NCI-H187 treated with DMSO at 0.1 percent for 48 hours (cell line): ENCODE measurements at regions not wholly inside any gene's neighbourhood (a gene's known extent, or its start where the extent isn't known, plus 50 kb on each side); places are given as distances from the start of the nearest gene placed in this dataset.

ENCODE experiments used
- DNase-seq: peaks from one replicate; lab custom pipeline; 2025; lab: John Stamatoyannopoulos, UW

DNA sequence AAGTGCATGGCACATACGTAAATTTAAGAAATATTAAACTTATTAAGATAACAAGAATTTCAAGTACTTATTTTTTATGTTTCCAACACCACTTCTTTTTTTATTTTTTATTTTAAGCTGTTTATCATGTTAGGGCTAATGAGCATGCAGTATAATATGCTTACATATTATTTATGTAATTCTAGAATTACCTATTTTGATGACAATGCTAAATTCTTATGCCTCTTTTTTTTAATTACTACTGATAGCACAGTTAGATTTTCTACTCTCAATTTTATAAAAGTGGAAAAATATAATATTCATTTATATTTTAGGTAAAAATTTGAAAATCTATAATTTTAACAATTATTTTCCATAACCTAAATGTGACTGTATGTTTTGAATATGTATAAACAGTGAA is 713.0 kb downstream of the MRPL39 start:
- DNase-seq: no peak

DNA sequence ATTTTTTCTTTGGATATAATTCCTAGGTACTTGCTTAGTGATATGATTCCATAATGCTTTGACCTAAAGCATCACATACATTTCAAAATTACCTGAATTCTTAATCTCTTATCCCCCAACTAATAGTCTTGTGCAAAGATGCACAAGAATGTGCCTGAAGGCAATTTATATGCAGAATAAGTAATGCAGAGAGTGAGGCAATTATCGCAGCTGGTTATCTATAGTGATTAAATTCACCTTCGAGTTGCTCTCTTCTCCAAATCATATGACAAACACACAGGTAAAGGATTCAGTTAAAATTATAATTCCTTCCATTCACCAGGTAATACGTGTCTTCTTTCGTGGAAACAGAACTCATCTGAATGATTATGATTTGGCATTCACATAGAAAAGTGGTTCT is 717.3 kb downstream of the MRPL39 start:
- no peak for DNase-seq

DNA sequence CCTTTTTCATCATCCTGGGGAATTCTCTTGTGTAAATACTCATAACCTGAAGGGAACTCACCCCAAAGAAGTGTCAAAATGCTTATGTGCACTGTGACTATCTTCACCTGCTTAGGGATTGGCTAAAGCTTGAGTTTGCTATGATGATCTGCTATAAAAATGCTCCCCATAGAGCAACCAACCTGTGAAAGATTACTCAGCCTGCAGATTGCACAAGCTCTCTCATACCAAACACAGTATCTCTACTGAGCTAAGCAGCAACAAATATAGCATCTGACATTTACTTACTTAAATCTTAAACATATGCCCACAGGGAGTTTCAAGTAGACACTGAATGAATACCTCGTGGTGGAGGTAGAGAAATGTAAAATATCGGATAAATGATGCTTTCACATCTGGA is 725.8 kb downstream of the MRPL39 start:
- DNase-seq: no peak

DNA sequence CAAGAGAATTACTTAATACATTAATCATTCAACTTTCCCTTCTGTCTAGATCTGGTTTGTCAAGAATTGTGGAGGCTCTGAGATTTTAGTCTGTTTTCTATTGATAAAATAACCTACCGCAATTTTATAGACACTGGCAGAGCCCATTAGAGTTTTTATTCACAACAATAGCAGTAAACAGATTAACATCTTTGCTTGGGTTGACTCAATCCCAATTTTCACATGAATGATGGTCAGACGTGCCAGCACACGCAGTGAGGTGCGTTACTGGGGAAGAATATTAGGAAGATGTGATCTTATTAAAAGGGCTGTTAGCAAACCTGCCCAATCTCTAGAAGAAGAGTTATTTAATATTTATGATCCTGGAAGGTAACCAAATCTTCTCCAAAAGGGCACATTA is 736.6 kb downstream of the MRPL39 start:
- no peak for DNase-seq

DNA sequence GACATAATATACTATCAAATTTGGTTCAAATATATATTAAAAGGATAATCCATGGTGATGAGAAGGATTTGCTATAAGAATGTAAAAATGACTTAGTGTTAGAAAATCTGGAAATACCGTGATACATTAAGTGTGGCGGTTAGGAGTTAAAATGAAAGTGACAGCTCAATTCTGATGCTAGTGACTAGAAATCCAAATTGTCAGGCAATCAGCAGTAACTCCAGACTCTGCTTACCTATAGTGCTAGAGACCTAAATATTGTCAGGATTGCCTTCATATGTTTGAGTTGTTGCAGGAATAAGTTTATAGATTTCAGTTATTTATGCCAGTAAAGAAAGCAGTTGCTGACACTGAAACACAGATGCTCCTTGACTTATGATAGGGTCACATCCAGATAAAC is 737.4 kb downstream of the MRPL39 start:
- no peak for DNase-seq

DNA sequence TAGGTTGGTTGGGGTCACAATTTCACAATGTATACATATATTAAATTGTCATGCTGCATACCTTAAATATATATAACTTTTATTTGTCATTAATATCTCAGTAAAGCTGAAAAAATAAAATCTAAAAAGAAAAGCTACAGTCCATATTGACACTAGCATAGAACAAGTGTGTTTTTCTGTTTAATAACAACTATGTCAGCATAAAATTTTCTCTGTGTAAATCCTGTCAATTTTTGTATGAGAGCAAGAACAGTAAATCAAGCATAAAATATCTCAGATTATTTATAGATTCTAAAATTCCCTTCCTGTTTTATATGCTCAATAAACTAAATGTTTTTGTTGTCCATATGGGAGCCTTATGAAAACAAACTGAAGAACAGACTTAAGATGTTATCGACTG is 739.2 kb downstream of the MRPL39 start:
- no peak for DNase-seq

DNA sequence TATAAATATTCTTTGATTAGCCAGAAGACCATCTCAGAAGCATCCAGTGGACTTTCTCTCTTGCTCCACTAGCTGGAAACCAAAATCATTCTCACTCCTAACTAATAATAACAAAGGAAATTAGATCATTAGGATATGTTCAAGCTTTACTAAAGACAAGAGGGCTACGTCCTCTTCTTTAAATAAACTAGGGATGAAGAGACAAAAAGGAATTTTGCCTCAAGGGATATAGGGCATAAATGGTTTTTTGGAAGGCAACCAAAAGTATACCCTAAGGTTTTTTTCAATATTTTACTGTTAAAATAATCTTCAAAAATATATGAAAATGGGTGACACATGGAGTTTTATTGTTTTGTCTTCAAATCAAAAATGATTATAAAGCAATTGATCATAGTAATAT is 745.8 kb downstream of the MRPL39 start:
- DNase-seq: no peak

DNA sequence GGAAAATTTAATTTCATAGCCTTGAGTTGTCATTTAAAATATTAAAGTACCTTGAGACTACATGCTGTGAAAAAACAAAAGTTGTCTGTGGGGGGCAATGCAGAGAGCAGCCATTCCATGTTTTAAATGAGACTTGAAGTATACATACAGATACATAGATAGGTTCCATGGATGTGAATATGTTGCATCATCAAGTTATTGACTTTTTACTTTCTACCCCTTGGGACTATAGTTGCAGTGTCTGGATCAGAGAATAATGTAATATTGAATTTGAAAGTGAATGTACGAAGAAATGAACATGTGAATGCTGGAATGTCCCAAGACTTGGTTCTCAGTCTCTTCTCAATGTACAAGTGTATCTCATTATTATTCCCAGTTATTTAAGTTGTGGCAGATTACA is 751.0 kb downstream of the MRPL39 start:
- DNase-seq: no peak

DNA sequence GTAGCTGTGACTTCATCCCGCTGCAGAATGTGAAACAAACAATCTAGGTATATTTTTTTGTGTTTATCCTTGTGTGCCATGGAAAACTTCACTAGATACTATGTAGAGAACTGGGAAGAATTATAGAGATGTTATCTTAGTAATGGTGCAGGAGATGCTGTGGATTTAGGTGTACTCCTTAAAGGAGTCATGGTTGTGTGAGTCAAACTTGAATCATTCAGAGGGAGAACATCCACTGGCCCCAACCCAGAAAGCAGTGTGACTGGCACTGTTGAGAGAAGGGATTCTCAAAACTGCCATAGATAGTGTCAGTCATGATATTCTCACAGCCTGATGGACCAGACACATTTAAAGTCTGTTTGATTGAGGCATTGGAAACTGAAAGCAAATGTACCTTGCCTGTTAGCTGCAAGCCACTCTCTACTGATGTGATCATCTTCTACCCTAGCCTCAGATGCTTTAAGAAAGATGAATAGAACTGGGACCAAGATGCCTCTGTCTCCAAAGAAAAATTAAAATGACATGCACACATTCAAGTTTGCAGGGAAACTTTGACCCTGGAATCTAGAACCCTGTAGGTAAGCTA is 754.6 kb downstream of the MRPL39 start:
- DNase-seq: no peak

DNA sequence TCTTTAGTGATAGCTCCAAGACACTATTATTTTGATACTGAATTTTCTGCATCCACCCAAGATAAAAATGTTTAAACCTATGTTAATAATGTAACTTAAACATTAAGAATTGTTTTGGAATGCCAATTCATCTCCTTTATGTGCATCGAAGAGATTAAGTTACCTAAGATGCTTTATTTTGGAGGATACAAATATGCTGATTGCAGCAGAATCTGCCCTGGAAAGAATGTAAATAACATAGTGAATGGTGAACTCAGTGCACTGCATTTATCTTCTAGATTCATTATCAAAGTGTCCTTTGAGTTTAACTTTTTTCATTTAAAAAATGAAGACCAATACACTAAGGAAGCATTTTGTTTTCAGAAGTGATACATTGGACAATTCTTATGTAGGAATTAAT is 757.2 kb downstream of the MRPL39 start:
- DNase-seq: no peak

DNA sequence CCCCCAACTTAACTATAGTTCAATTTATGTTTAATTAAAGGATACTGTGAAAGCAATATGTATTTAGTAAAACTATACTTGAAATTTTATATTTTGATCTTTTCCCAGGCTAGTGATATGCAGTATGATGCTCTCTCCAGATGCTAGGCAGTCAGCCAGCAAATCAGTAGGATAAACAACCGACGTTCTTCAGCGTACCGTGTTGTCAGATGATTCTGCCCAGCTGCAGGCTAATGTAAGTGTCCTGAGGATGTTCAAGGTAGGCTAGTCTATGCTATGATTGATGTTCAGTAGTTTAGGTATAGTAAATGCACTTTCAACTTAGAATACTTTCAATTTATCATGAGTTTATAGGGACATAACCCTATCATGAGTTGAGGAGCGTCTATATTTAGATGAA is 762.6 kb downstream of the MRPL39 start:
- DNase-seq: no peak

DNA sequence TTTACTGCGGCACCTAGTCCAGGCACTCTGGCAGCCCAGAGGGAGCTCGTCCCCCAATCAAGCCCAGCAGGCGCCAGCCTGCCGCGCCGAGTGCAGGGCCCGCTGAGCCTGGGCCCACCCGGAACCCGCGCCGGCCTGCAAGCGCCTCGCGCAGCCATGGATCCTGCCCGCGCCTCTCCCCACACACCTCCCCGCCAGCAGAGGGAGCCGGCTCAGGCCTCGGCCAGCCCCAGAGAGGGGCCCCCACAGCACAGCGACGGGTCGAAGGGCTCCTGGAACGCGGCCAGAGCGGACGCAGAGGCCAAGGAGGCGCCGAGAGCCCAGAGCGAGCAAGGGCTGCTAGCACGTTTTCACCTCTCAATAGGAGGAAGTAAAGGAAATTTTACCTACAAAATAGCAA is 767.0 kb downstream of the MRPL39 start:
- DNase-seq: no peak

DNA sequence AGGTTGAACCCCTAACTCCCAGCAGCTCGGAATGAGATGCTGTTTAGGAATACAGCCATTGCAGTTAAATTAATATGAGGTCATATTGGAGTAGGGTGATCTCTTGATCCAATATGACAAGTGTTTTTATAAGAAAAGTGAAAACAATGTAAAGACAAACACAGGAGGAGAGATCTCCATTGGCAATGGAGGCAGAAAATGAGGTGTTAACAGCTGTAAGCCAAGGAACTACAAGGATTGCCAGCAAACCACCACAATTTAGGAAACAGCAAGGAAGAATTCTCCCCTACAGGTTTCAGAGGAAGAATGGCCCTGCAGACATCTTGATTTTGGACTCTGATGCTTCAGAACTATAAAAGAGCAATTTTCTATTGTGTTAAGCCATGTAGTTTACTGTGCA is 774.3 kb downstream of the MRPL39 start:
- no peak for DNase-seq

DNA sequence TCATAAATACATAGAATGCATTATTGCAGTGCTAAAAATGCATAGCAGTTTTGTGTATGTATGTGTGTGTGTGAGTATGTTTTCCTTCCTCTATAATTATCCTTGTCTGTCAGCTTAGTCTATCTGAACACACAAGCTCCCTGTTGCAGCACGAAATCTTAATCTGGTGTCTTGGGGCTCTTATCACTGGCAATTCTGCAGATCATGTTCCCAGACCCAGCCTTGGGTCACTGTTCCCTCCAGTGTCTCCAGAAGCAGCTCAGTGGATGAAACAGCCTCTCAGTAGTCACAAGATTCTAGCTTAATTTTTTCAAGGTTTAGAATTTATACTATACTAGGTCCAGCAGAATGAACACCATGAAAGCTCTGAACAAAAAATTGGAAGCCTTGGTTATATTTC is 777.9 kb downstream of the MRPL39 start:
- DNase-seq: no peak

DNA sequence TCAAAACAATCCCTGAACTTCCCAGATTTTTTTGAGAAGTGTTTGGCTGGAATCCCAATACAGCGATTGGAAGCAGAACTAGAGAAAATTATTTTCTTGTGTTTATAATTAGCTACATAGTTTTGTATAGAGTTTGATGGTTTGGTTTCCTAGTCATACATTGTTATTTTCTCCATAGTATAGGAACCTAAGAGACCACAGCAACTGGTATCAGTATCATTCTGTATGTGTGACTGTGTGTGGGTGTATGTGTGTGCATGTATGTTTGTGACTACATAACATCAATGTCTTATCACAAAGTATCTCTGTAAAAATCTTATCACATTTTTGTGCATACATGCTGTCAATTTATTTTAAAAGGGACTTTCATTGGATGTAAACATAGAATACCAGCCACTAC is 780.5 kb downstream of the MRPL39 start:
- DNase-seq: no peak

DNA sequence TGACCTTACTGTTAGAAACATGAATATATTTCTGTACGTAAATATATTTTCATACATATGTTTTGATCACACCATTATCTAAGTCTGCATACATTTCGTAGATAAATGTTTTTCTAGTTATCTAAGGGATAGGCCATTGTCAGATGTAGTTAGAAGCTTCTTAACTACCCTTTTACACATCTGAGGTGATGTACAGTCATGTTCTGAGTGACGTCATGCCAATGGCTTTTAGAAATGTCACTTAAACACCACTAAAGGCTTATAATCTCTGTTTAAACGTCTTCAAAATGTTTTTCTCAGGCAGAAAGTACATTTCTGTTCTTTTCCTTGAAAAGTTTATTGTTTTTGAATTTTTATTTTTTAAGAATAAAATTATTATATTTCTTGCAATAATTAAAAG is 781.9 kb downstream of the MRPL39 start:
- DNase-seq: no peak

DNA sequence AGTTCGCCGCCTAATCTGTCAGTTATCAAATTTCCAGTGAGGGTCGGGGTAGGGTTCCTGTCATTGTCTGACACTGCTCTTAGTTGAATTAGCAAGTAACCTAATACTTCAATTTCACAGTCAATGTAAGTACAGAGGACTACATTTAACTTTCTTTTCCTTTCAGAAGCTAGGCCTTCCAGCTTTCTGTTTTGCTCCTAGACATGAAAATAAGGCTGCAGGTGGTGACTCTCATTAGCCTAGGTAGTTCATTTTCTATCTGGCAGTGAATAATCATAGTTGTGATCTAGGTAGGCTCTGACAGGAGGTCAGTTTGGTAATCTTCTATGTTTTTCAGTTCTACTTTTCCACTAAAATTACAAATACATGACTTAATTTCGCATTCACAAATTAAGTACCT is 783.1 kb downstream of the MRPL39 start:
- DNase-seq: no peak

DNA sequence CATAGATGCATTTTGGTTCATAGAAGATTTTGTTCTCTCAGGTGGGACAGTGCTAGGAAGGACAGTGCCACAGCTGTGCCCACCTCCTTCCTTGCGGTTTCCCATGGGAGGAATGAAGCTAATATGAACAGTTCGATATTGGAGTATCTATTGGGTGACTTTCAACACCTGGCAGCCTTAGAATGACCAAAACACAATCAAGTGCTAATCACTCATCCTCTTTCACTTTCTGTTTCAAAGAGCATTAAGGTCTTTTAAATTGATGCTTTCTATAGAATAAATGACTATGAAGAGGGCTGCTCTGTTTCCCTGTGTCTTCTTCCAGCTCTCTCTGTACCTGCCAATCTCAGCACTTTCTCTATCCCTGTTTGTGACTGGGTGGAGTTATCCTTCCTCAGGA is 784.0 kb downstream of the MRPL39 start:
- DNase-seq: no peak

DNA sequence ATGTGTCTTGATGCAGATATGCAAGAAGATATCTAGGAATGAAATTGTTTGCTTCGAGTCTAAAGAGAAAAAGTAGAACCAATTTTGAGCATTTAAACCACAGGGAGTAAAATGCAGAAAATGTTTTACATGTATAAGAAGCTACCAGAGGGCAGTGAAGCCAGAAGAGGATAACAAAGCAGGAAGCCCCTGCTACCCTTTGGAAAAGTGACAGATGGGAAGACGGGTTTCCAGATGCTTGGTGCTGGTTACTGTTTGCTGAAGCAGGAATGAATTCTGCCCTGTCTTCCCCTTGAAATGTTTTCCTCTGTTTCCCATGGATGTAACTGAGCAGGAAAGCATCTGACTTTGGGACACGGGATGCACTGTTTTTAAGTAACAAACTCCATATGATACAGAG is 822.2 kb downstream of the MRPL39 start:
- DNase-seq: no peak

DNA sequence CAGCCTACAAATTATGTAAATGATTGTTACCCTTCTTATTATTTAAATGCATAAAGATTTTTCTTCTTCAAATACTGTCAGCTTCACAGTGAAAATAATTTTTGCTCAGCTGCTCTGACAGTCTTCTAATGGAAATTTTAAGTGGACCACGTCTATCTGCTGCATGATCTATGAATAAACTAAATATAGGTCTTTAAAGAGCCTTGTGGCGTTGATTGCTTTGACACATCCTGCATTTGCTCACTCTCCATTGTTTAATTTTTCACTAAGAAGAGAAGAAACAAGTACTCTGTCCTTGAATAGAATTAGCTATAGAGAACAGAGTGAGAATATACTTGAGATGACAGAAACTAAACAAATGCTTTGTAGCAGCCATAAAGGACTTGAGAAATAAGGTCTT is 826.1 kb downstream of the MRPL39 start:
- no peak for DNase-seq

DNA sequence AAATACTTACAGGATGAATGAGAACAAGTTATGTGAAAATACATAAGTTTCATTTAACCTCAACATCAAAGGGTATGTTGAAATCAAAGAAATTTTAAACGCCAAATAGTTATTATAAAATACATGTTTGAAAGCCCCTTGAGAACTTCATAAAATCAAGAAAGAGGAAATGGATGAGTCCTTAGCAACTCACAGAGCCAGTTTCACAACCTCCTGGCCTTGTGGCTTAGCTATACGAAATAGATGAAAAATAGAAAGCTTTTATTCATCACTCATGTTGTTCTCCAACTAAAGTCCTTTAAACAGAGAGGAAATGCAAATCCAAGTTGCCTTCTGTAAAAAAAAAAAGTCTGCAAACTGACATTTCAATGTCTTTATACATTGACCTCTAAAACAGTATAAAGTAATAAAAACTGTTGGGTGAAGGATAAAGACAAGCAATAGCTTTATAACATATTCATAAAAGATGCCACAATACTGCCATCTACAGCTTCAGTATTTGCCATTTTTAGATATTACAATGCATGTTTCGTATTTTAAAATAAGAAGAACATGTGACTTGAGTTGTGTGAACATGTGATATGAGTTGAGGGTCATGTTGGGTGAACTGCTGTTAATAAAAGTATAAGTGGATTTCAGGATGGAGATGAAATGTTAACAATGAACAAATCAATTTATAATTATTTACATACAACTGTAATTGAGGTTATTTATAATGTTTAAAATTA is 847.8 kb downstream of the MRPL39 start:
- no peak for DNase-seq

DNA sequence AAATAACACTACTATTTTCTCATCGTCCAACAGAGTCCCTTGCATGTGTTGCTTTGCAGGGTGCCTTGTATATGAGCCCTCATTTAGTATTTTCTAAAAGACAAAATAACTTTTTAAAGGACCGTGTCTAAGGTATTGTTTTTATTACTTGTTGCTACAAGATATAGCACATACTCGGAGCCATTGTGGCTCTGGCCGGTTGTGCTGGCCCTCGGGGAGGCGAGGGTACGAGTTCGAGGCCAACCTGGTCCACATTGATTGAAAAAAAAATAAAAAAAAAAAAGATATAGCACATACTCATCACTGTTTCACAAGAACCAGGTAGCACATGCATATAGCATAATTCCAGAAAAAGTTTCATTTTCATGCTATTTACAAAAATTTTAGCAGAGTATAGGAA is 869.2 kb downstream of the MRPL39 start:
- DNase-seq: no peak

DNA sequence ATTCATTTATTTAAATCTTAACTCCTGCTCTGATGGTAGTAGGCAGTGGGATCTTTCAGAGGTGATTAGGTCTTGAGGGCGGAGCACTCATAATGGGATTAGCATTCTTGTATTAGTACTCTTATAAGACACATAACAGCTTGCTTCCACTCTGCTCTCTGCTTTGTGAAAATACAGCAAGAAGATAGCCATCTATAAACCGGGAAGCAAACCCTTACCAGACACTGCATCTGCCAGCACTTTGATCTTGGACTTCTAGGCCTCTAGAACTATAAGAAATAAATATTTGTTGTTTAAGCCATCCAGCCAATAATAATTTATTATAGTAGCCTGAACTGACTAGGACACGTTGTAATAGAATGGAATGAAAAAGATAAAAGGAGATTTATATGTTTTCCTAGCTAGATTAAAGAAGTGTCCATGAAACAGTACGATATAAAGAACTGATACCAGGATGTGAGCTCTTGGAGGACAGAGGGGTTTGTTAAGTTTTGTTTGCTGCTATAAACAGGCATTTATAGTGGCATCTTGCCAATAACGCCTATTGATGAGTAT is 869.9 kb downstream of the MRPL39 start:
- DNase-seq: no peak

DNA sequence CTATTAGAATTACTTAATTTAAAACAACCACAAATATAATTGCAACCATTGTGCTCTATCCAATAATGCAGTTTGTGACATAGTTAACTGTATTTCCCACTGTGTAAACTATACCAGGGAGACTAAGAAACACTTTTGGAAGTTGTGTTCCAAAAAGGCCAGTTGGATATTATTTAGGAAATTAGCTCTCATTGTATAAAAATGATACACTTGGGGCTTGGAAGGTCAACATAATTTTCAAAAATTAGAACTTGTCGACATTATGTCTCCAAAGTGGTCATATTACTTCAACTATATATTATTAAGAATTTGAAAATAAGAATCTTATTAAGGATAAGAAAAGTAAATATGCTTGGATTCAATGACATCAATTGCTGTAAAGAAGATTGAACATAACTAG is 876.6 kb downstream of the MRPL39 start:
- DNase-seq: no peak
